Sigmoid colon (tissue), 4 donors: ENCODE measurements at regions not wholly inside any gene's neighbourhood (a gene's known extent, or its start where the extent isn't known, plus 50 kb on each side); places are given as distances from the start of the nearest gene placed in this dataset.

Experiments
- POLR2A ChIP-seq, 2 donors: fragments of 450-650 bp; IDR thresholded peaks; one replicate each; pipeline ENCODE4 v1.6.1; 2016; ENCODE audit warnings: antibody characterized with exemption in 2 of 2, mild to moderate bottlenecking in 2 of 2, moderate library complexity in 2 of 2
- POLR2AphosphoS5 ChIP-seq, 4 donors: sonication (generic); formaldehyde crosslinking; IDR thresholded peaks; one replicate each; pipeline ENCODE4 v1.6.1; 2017; ENCODE audit warnings: antibody characterized with exemption in 4 of 4
- TF ChIP-seq, protein P1 (sequence below), 4 experiments: fragments of 450-650 bp in 3 of 4; fragments of 200-600 bp in 1 of 4; IDR thresholded peaks; one replicate each; pipeline ENCODE4 v1.5.1; 2016 to 2019; ENCODE audit warnings: antibody characterized with exemption in 4 of 4, mild to moderate bottlenecking in 3 of 4, moderate library complexity in 2 of 4

DNA sequence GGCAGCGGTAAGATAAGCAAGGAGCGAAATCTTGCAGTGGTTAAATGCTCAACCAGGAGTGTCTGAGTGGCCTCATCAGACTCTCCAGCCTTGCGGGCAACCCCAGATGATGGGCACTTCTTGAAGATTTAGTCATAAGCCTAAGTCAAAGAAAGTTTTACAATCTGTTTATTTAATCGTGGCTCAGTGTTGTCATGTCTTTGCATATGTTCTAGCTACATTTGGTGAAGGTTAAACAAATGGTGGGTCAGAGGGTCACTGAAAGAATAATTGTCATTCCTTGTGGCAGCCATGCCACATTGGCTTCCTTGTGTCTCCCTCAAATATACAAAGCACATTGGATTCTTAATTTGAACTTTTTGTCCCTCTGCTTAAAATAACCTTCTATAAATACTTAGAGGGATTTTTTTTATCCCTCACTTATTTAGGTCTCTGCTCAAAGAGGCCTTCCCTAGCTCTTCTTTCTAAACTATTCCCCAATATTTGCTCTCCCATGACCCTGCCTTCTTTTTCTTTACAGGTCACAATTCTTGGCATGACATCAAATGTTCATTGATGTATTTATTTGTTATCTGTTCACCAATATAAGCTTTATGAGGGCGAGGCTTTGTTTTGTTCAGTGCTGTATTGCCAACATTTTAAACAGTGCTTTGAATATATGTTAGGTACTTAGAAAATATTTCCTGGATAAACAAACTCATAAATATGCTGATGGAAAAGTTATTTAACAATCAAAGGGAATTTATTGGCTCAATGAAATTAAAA, 68.7 kb downstream of the NEUROD6 start:
- TF ChIP-seq, protein P1, sequence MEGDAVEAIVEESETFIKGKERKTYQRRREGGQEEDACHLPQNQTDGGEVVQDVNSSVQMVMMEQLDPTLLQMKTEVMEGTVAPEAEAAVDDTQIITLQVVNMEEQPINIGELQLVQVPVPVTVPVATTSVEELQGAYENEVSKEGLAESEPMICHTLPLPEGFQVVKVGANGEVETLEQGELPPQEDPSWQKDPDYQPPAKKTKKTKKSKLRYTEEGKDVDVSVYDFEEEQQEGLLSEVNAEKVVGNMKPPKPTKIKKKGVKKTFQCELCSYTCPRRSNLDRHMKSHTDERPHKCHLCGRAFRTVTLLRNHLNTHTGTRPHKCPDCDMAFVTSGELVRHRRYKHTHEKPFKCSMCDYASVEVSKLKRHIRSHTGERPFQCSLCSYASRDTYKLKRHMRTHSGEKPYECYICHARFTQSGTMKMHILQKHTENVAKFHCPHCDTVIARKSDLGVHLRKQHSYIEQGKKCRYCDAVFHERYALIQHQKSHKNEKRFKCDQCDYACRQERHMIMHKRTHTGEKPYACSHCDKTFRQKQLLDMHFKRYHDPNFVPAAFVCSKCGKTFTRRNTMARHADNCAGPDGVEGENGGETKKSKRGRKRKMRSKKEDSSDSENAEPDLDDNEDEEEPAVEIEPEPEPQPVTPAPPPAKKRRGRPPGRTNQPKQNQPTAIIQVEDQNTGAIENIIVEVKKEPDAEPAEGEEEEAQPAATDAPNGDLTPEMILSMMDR (IDR thresholded peaks at IDR 0.05), result no peak
- TF ChIP-seq POLR2A (IDR thresholded peaks at IDR 0.05), result no peak
- no peak for TF ChIP-seq POLR2AphosphoS5 (IDR thresholded peaks at IDR 0.05)
